ENCODE measurements at regions not wholly inside any gene's neighbourhood (a gene's known extent, or its start where the extent isn't known, plus 50 kb on each side); places are given as distances from the start of the nearest gene placed in this dataset.

DNA sequence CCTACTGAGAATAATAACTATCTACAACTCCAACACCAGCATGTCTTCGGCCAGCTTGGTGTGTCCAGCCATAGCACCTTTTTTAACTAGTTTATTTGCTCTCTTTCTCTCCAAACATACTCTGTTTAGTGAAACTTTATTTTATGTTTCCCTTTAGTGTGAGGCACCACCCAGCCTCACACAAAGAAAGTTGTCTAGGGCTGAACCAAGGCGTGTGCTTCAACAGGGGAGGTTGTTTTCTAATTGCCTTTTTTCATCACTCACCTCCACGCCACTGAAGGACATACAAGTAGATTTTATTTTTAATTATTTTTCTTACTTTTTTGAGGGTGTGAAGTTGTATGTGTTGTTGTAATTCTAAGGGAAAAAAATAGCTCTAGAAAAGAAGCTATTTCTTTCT, 125.6 kb upstream of the MARCKS start:
- TF ChIP-seq, protein P1, sequence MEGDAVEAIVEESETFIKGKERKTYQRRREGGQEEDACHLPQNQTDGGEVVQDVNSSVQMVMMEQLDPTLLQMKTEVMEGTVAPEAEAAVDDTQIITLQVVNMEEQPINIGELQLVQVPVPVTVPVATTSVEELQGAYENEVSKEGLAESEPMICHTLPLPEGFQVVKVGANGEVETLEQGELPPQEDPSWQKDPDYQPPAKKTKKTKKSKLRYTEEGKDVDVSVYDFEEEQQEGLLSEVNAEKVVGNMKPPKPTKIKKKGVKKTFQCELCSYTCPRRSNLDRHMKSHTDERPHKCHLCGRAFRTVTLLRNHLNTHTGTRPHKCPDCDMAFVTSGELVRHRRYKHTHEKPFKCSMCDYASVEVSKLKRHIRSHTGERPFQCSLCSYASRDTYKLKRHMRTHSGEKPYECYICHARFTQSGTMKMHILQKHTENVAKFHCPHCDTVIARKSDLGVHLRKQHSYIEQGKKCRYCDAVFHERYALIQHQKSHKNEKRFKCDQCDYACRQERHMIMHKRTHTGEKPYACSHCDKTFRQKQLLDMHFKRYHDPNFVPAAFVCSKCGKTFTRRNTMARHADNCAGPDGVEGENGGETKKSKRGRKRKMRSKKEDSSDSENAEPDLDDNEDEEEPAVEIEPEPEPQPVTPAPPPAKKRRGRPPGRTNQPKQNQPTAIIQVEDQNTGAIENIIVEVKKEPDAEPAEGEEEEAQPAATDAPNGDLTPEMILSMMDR (IDR thresholded peaks at IDR 0.05) = no peak
- TF ChIP-seq RCOR1 (IDR thresholded peaks at IDR 0.05; ENCODE audit: low read depth, low read length) (no peak), EP300 (IDR thresholded peaks at IDR 0.05) (no peak), RAD21 (conservative IDR thresholded peaks at IDR 0.05 in 1 of 2, IDR thresholded peaks at IDR 0.05 in 1 of 2) (no peak)

Measured in A549 (cell line).